CD14-positive monocyte (primary cell): ENCODE measurements at regions not wholly inside any gene's neighbourhood (a gene's known extent, or its start where the extent isn't known, plus 50 kb on each side); places are given as distances from the start of the nearest gene placed in this dataset.

Experiments
- DNase-seq, 3 donors: peaks; one replicate each; pipeline ENCODE4 v3.0.0-alpha.2; 2011 to 2022
- H2AFZ ChIP-seq: 2 replicates; pipeline ENCODE4 v1.6.0; 2012; ENCODE audit warnings: mild to moderate bottlenecking, low read depth, low read length, inconsistent platforms; ENCODE audit not compliant: insufficient read depth, poor library complexity, severe bottlenecking
- H3K27ac ChIP-seq, 2 donors: 1 replicate in 1 of 2; 2 replicates in 1 of 2; pipeline ENCODE4 v1.5.1; 2012 to 2013; ENCODE audit warnings: low read length in 2 of 2, control low read depth in 1 of 2, inconsistent platforms in 1 of 2, low read depth in 1 of 2, mild to moderate bottlenecking in 1 of 2
- H3K27me3 ChIP-seq, 2 donors: one replicate each; pipeline versions ENCODE4 v1.6.0 to v1.6.1; 2011 to 2013; ENCODE audit warnings: low read length in 2 of 2; ENCODE audit not compliant: control insufficient read depth in 2 of 2, insufficient read depth in 2 of 2
- H3K36me3 ChIP-seq, 2 donors: replicated peaks in 1 of 2; 1 replicate in 1 of 2; 2 replicates in 1 of 2; pipeline versions ENCODE4 v1.5.1 to v1.6.1; 2012 to 2013; ENCODE audit warnings: low read length in 2 of 2, control low read depth in 1 of 2, inconsistent platforms in 1 of 2, mild to moderate bottlenecking in 1 of 2; ENCODE audit not compliant: insufficient read depth in 2 of 2, control insufficient read depth in 1 of 2
- H3K4me1 ChIP-seq, 2 donors: 1 replicate in 1 of 2; 2 replicates in 1 of 2; pipeline versions ENCODE4 v1.5.1 to v1.6.1; 2012 to 2013; ENCODE audit warnings: low read length in 2 of 2, control low read depth in 1 of 2, inconsistent platforms in 1 of 2, mild to moderate bottlenecking in 1 of 2, moderate library complexity in 1 of 2; ENCODE audit not compliant: insufficient read depth in 2 of 2, control insufficient read depth in 1 of 2
- H3K4me2 ChIP-seq: replicated peaks from 2 replicates; pipeline ENCODE3; 2012; ENCODE audit warnings: low read length, moderate library complexity, mild to moderate bottlenecking; ENCODE audit not compliant: poor library complexity, severe bottlenecking; ENCODE audit errors: extremely low read depth
- H3K4me3 ChIP-seq, 3 experiments: fragments of 200-600 bp in 1 of 3; sonication (generic) in 1 of 3; replicated peaks in 1 of 3; 1 replicate in 2 of 3; 2 replicates in 1 of 3; pipeline ENCODE4 v1.5.1; 2011 to 2013; ENCODE audit warnings: low read length in 3 of 3, mild to moderate bottlenecking in 3 of 3, control low read depth in 2 of 3, low read depth in 2 of 3, inconsistent platforms in 1 of 3, moderate library complexity in 1 of 3
- H3K79me2 ChIP-seq: 2 replicates; pipeline ENCODE4 v1.6.0; 2012; ENCODE audit warnings: mild to moderate bottlenecking, control low read depth, inconsistent platforms, low read length, moderate library complexity; ENCODE audit not compliant: insufficient read depth
- H3K9ac ChIP-seq: 2 replicates; pipeline ENCODE4 v1.6.0; 2017; ENCODE audit warnings: low read length, mild to moderate bottlenecking; ENCODE audit not compliant: insufficient read depth, poor library complexity, severe bottlenecking
- H3K9me3 ChIP-seq, 2 donors: replicated peaks in 1 of 2; 1 replicate in 1 of 2; 2 replicates in 1 of 2; pipeline versions ENCODE4 v1.5.1 to v1.6.1; 2012 to 2013; ENCODE audit warnings: low read length in 2 of 2, control low read depth in 1 of 2; ENCODE audit not compliant: control insufficient read depth in 1 of 2, insufficient read depth in 1 of 2
- H4K20me1 ChIP-seq: 2 replicates; pipeline ENCODE4 v1.6.0; 2012; ENCODE audit warnings: mild to moderate bottlenecking, low read length, control low read depth, moderate library complexity; ENCODE audit not compliant: insufficient read depth
- H3K27ac Mint-ChIP-seq, 7 donors: one replicate each; pipeline ENCODE4 v1.8.0; 2020; ENCODE audit warnings: mild to moderate bottlenecking in 7 of 7, mixed read lengths in 7 of 7, moderate library complexity in 6 of 7, inconsistent platforms in 2 of 7
- H3K27me3 Mint-ChIP-seq, 3 donors: one replicate each; pipeline ENCODE4 v1.8.0; 2021 to 2022; ENCODE audit warnings: low read depth in 3 of 3, mild to moderate bottlenecking in 3 of 3, mixed read lengths in 3 of 3, moderate library complexity in 3 of 3, inconsistent platforms in 1 of 3
- H3K36me3 Mint-ChIP-seq, 2 donors: one replicate each; pipeline ENCODE4 v1.8.0; 2020; ENCODE audit warnings: mixed read lengths in 2 of 2, inconsistent platforms in 1 of 2, mild to moderate bottlenecking in 1 of 2
- H3K4me1 Mint-ChIP-seq: one replicate; pipeline ENCODE4 v1.8.0; 2020; ENCODE audit warnings: mild to moderate bottlenecking, mixed read lengths
- H3K4me3 Mint-ChIP-seq, 2 donors: one replicate each; pipeline ENCODE4 v1.8.0; 2020; ENCODE audit warnings: mild to moderate bottlenecking in 2 of 2, mixed read lengths in 2 of 2, moderate library complexity in 1 of 2
- H3K9me3 Mint-ChIP-seq, 7 donors: one replicate each; pipeline ENCODE4 v1.8.0; 2020 to 2022; ENCODE audit warnings: mixed read lengths in 7 of 7, mild to moderate bottlenecking in 6 of 7, moderate library complexity in 6 of 7, inconsistent platforms in 2 of 7
- CTCF ChIP-seq: fragments of 200-600 bp; IDR thresholded peaks from one replicate; pipeline ENCODE4 v1.8.0; 2022; ENCODE audit warnings: antibody characterized with exemption, mild to moderate bottlenecking
- WGBS: methylation state at CpG from one replicate; pipeline ENCODE4 v1.1.5; 2013; ENCODE audit warnings: missing lambda C conversion rate; ENCODE audit not compliant: insufficient coverage; 5-methylcytosine and 5-hydroxymethylcytosine counted together
- intact Hi-C, 2 donors: fragments of 100-400 bp; cut with micrococcal nuclease; formaldehyde crosslinking; loops; one replicate each; pipeline versions ENCODE4 v1.15.0 to v1.15.1; 2023

- H3K27ac ChIP-seq: no peak overlapping the region
- TF ChIP-seq CTCF: no peak
- no peaks in the 10 kb centered on the region for H3K36me3 ChIP-seq
- no peaks in the 10 kb centered on the region for H4K20me1 ChIP-seq
- Mint-ChIP-seq H3K4me3 (no peak overlapping the region), H3K9me3 (peaks cover 0 to 5% (median 2%) of the 10 kb centered on the region in 7 donors), H3K36me3 (no peaks in the 10 kb centered on the region), H3K4me1 (no peaks in the 10 kb centered on the region), H3K27me3 (peaks cover 1 to 6% (median 2%) of the 10 kb centered on the region in 3 donors), H3K27ac (no peak overlapping the region)
- intact Hi-C loops: no loop called here
- no peak overlapping the region for H3K4me3 ChIP-seq
- no peaks in the 10 kb centered on the region for H3K4me1 ChIP-seq
- no peak overlapping the region for H3K9ac ChIP-seq
- no peak for DNase-seq
- no peaks in the 10 kb centered on the region for H3K27me3 ChIP-seq
- H3K79me2 ChIP-seq: no peaks in the 10 kb centered on the region
- no peak overlapping the region for H2AFZ ChIP-seq
- 44% methylated on average over 15 of the region's 18 CpGs for WGBS
- H3K9me3 ChIP-seq: no peaks in the 10 kb centered on the region
- no peak overlapping the region for H3K4me2 ChIP-seq
Measured at GRCh38 chr4:183012879-183013729, 86.0 kb upstream of the WWC2 start.

- Mint-ChIP-seq H3K9me3 (peaks cover 0 to 5% (median 2%) of the 10 kb centered on the region in 7 donors), H3K36me3 (no peaks in the 10 kb centered on the region), H3K27ac (no peak overlapping the region), H3K4me1 (no peaks in the 10 kb centered on the region), H3K4me3 (no peak overlapping the region), H3K27me3 (peaks cover 1 to 5% (median 2%) of the 10 kb centered on the region in 3 donors)
- Histone ChIP-seq H3K36me3 (no peaks in the 10 kb centered on the region), H3K79me2 (no peaks in the 10 kb centered on the region), H3K27me3 (no peaks in the 10 kb centered on the region), H3K9ac (no peak overlapping the region), H4K20me1 (no peaks in the 10 kb centered on the region), H3K4me1 (no peaks in the 10 kb centered on the region), H3K27ac (no peak overlapping the region), H3K4me2 (no peak overlapping the region), H3K9me3 (no peaks in the 10 kb centered on the region), H3K4me3 (no peak overlapping the region), H2AFZ (no peak overlapping the region)
- no peak for TF ChIP-seq CTCF
- WGBS: 92% methylated on average over 5 of the region's 8 CpGs
- DNase-seq: no peak
- intact Hi-C loops: no loop called here
Measured at GRCh38 chr4:183011213-183011907, 87.7 kb upstream of the WWC2 start.
